IPS DF 6.9 (cell line): ENCODE measurements at regions not wholly inside any gene's neighbourhood (a gene's known extent, or its start where the extent isn't known, plus 50 kb on each side); places are given as distances from the start of the nearest gene placed in this dataset.

Experiments
- DNase-seq: peaks from one replicate; pipeline ENCODE4 v3.0.0-alpha.2; 2013; ENCODE audit warnings: low read depth, low spot score
- H3K27ac ChIP-seq: one replicate; pipeline ENCODE4 v1.5.1; 2013; ENCODE audit warnings: low read length, control low read depth
- H3K27me3 ChIP-seq: 2 replicates; pipeline ENCODE4 v1.6.1; 2013; ENCODE audit warnings: mild to moderate bottlenecking, low read length; ENCODE audit not compliant: control insufficient read depth, insufficient read depth
- H3K36me3 ChIP-seq: 2 replicates; pipeline ENCODE4 v1.6.1; 2013; ENCODE audit warnings: low read length; ENCODE audit not compliant: control insufficient read depth, insufficient read depth
- H3K4me1 ChIP-seq: 2 replicates; pipeline ENCODE4 v1.6.1; 2013; ENCODE audit warnings: low read length; ENCODE audit not compliant: control insufficient read depth, insufficient read depth
- H3K4me3 ChIP-seq: 2 replicates; pipeline ENCODE4 v1.5.1; 2013; ENCODE audit warnings: mild to moderate bottlenecking, low read length
- H3K9me3 ChIP-seq: 2 replicates; pipeline ENCODE4 v1.6.1; 2013; ENCODE audit warnings: low read length, inconsistent platforms; ENCODE audit not compliant: control insufficient read depth, insufficient read depth
- WGBS: extraction: QIAGEN DNeasy Blood & Tissue Kit; methylation state at CpG from one replicate; pipeline ENCODE4 v1.1.7; 2013; ENCODE audit warnings: mixed read lengths, missing lambda C conversion rate; ENCODE audit not compliant: insufficient read length, insufficient coverage; 5-methylcytosine and 5-hydroxymethylcytosine counted together

DNA sequence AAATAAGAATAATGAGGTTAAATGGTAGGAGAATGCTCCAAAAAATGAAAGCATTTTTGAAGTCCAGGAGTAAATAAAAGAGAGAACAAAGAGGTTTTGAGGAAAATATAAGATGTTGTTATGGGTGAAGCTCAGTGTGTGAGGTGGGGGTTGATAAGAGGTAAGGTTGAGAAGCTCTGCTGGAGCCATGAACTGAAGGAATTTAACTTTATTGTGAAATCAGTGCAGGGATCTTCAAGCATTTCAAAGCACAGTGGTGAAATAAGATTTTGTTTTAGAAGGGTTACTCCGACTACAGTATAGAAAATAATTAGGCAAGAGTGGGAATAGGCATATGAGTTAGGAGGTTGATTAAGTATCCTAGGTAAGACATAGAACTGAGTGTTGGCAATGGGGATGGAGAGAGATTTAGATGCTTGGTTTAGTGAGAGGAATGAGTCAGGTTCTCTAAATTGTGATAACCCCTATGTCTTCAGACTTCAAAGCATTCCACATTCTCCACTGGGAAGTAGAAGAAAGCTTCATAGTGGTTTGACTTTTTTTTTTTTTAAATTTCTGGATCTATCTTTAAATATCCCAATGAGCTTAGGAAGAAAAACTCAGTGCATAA lies 403.2 kb downstream of the AASDHPPT start:
- Histone ChIP-seq H3K27me3 (no peaks in the 10 kb centered on the region), H3K27ac (no peak overlapping the region), H3K36me3 (no peaks in the 10 kb centered on the region), H3K9me3 (no peaks in the 10 kb centered on the region), H3K4me1 (no peaks in the 10 kb centered on the region), H3K4me3 (no peak overlapping the region)
- no CpG with 5 or more reads among the region's 1 CpG for WGBS
- DNase-seq, result no peak

- Histone ChIP-seq H3K27me3 (no peaks in the 10 kb centered on the region), H3K9me3 (no peaks in the 10 kb centered on the region), H3K4me3 (no peak overlapping the region), H3K27ac (no peak overlapping the region), H3K4me1 (no peaks in the 10 kb centered on the region), H3K36me3 (no peaks in the 10 kb centered on the region)
- no peak for DNase-seq
- WGBS, result no CpG with 5 or more reads among the region's 3 CpGs
Observed at GRCh38 chr11:106482917-106483785, 405.7 kb downstream of the AASDHPPT start.

DNA sequence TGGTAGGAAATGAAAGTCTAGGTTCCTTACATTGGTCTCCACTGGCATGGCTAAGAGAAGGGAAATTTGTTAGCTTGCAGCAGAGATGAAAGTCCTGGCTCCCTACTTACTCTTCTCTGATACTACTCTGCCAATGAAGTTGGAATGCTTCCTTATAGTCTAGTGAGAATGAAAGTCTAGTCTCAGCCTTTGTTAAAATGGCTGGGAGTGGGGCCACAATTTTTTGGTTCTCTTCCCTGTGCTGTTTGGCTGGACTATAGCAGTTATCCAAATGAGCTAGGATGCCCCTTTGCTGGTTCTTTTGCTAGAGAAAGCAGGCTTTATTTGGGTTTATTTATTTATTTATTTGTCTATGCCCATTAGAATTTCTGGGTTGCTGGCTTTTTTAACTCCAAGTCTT lies 414.3 kb downstream of the AASDHPPT start:
- Histone ChIP-seq H3K4me3 (no peak overlapping the region), H3K4me1 (no peaks in the 10 kb centered on the region), H3K36me3 (no peaks in the 10 kb centered on the region), H3K9me3 (no peaks in the 10 kb centered on the region), H3K27me3 (no peaks in the 10 kb centered on the region), H3K27ac (no peak overlapping the region)
- no peak for DNase-seq

DNA sequence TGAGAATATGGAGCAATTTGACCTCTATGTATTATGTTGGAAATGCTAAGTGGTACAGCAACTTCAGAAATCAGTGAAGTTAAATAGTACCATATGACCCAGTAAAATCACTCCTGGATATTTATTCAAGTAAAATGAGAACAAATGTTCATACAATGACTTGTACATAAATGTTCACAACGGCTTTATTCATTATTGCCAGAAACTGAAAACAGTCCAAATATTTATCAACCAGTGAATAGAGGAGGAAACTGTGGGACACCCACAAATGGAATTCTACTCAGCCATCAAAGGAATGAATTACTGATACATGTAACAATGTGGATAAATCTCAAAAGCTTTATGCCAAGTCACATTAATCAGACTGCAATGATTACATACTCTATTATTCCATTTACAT lies 416.3 kb downstream of the AASDHPPT start:
- WGBS, result no CpG with 5 or more reads among the region's 1 CpG
- H3K4me1 ChIP-seq, result no peaks in the 10 kb centered on the region
- DNase-seq, result no peak
- no peaks in the 10 kb centered on the region for H3K9me3 ChIP-seq
- H3K4me3 ChIP-seq, result no peak overlapping the region
- no peaks in the 10 kb centered on the region for H3K36me3 ChIP-seq
- no peak overlapping the region for H3K27ac ChIP-seq
- H3K27me3 ChIP-seq, result no peaks in the 10 kb centered on the region

DNA sequence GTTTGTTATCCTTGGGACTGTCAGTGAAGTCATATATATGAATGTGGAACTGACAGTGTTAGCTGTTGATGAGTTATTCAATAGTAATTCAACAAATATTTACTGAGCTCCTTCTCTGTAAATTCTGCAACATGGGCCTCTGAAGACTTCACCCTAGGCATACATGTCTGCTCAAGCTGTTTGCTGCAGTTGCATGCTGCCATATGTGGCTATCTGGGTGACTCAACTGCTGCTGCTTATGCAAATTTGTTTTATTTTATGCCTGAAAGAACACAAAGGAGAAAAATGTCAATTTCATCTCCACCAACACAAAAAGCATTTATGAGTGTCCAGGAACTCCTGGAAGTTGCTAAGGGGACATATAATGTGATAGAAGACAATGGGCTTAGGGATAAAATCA lies 417.6 kb downstream of the AASDHPPT start:
- Histone ChIP-seq H3K4me3 (no peak overlapping the region), H3K4me1 (no peaks in the 10 kb centered on the region), H3K27me3 (no peaks in the 10 kb centered on the region), H3K27ac (no peak overlapping the region), H3K36me3 (no peaks in the 10 kb centered on the region), H3K9me3 (no peaks in the 10 kb centered on the region)
- DNase-seq, result no peak

- no peaks in the 10 kb centered on the region for H3K36me3 ChIP-seq
- H3K27ac ChIP-seq, result no peak overlapping the region
- no peaks in the 10 kb centered on the region for H3K27me3 ChIP-seq
- H3K4me3 ChIP-seq, result no peak overlapping the region
- no peaks in the 10 kb centered on the region for H3K9me3 ChIP-seq
- no peak for DNase-seq
- 100% methylated on average over 1 of the region's 2 CpGs for WGBS
- H3K4me1 ChIP-seq, result no peaks in the 10 kb centered on the region
Observed at GRCh38 chr11:106496677-106497076, 419.2 kb downstream of the AASDHPPT start.

- no peaks in the 10 kb centered on the region for H3K4me1 ChIP-seq
- H3K27me3 ChIP-seq, result no peaks in the 10 kb centered on the region
- H3K4me3 ChIP-seq, result no peak overlapping the region
- no peak for DNase-seq
- H3K9me3 ChIP-seq, result no peaks in the 10 kb centered on the region
- no peak overlapping the region for H3K27ac ChIP-seq
- whole genome bisulfite sequencing, result no CpG with 5 or more reads among the region's 9 CpGs
- H3K36me3 ChIP-seq, result no peaks in the 10 kb centered on the region
Observed at GRCh38 chr11:106497321-106497720, 419.9 kb downstream of the AASDHPPT start.

- Histone ChIP-seq H3K4me3 (no peak overlapping the region), H3K9me3 (no peaks in the 10 kb centered on the region), H3K27ac (no peak overlapping the region), H3K36me3 (no peaks in the 10 kb centered on the region), H3K27me3 (no peaks in the 10 kb centered on the region), H3K4me1 (no peaks in the 10 kb centered on the region)
- DNase-seq, result no peak
- no CpG with 5 or more reads among the region's 2 CpGs for WGBS
Observed at GRCh38 chr11:106497822-106498221, 420.4 kb downstream of the AASDHPPT start.

DNA sequence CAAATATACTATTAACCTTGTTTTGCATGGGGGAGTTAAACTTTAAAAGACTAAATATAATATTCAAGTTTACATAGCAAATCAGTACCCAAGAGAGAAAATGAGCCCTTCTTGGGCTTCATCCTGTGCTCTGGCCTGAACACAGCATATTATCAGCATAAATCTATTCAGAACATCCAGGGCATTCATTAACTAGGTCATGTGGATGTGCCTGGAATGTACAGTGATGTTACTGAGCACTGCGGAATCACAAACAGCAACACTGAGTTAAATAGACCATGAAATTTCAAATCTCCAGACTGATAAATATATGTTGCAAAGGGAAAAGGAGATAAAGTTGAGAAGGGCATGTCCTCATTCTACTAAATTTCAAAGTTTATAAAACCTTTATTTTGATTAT lies 426.4 kb downstream of the AASDHPPT start:
- no peak for DNase-seq
- H3K27ac ChIP-seq, result no peak overlapping the region
- H3K27me3 ChIP-seq, result no peaks in the 10 kb centered on the region
- WGBS, result no CpG with 5 or more reads among the region's 1 CpG
- H3K9me3 ChIP-seq, result no peaks in the 10 kb centered on the region
- no peaks in the 10 kb centered on the region for H3K4me1 ChIP-seq
- no peak overlapping the region for H3K4me3 ChIP-seq
- H3K36me3 ChIP-seq, result no peaks in the 10 kb centered on the region

DNA sequence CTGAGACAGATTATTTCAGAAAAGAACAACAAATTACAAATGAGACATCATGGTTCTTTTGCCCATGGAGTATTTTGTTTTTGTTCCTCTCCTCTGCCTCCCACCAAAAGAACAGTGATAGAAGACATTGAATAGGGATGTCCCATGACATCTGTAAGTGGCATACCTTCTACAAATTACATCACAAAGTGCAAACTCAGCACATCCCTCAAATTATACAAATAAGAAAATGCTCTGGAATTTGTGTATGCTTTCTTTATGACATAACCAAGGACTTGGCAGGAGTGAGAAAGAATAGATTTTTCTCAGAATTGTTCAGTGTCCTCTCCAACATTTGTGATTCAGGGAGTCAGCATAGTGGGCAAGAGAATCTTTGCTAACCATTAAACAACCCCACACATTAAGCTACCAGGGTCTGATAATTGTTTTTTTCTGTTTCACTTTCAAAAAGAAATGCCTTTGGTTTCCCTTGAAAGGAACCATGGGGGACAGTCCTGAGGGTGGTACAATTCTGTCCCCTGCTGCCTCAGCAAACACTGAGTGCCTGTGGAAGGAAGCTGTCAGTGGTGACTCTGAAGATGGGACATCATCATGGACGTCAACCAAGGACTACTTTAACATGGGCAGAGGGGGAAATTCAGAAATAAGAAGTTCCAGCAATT lies 430.3 kb downstream of the AASDHPPT start:
- no peaks in the 10 kb centered on the region for H3K36me3 ChIP-seq
- H3K9me3 ChIP-seq, result no peaks in the 10 kb centered on the region
- H3K4me1 ChIP-seq, result no peaks in the 10 kb centered on the region
- no peak overlapping the region for H3K4me3 ChIP-seq
- no peaks in the 10 kb centered on the region for H3K27me3 ChIP-seq
- no peak overlapping the region for H3K27ac ChIP-seq
- WGBS, result no CpG with 5 or more reads among the region's 1 CpG
- no peak for DNase-seq
